K562 (cell line): ENCODE measurements at regions not wholly inside any gene's neighbourhood (a gene's known extent, or its start where the extent isn't known, plus 50 kb on each side); places are given as distances from the start of the nearest gene placed in this dataset.

ENCODE experiments used
- BRD9 ChIP-seq: fragments of 450-650 bp; IDR thresholded peaks from 2 replicates; pipeline ENCODE4 v1.6.1; 2018; ENCODE audit warnings: low read depth; ENCODE audit not compliant: partially characterized antibody
- CREM ChIP-seq: IDR thresholded peaks from 2 replicates; pipeline ENCODE4 v1.6.1; 2014; ENCODE audit warnings: antibody characterized with exemption, low read depth
- CTCFL ChIP-seq: IDR thresholded peaks from 2 replicates; pipeline ENCODE4 v1.6.1; 2011; ENCODE audit warnings: borderline replicate concordance, low read depth, mild to moderate bottlenecking, moderate library complexity, low read length; ENCODE audit not compliant: insufficient read depth, poor library complexity, severe bottlenecking
- DEAF1 ChIP-seq: fragments of 450-650 bp; formaldehyde crosslinking; IDR thresholded peaks from 2 replicates; pipeline ENCODE4 v1.4.0; 2020; ENCODE audit warnings: mild to moderate bottlenecking, moderate library complexity
- FOXK1 ChIP-seq: sonication (generic); formaldehyde crosslinking; IDR thresholded peaks from 2 replicates; pipeline ENCODE4 v1.8.0; 2022; ENCODE audit warnings: missing genetic modification reagents, mild to moderate bottlenecking, borderline replicate concordance
- GTF3C2 ChIP-seq: IDR thresholded peaks from 3 replicates; pipeline ENCODE4 v1.6.1; 2011; ENCODE audit warnings: borderline replicate concordance, mild to moderate bottlenecking, moderate library complexity; ENCODE audit not compliant: insufficient read length; ENCODE audit errors: extremely low read depth
- PHTF2 ChIP-seq: fragments of 250-450 bp; sonication (Bioruptor Pico); IDR thresholded peaks from 2 replicates; pipeline ENCODE4 v1.5.0; 2021; ENCODE audit warnings: mild to moderate bottlenecking
- POLR2AphosphoS2 ChIP-seq: IDR thresholded peaks from 2 replicates; pipeline ENCODE4 v1.6.1; 2012; ENCODE audit warnings: low read length, improper control_type of control experiment
- POU5F1 ChIP-seq: fragments of 150-350 bp; IDR thresholded peaks from 2 replicates; pipeline ENCODE4 v1.6.1; 2014; ENCODE audit warnings: borderline replicate concordance, low read length, low read depth, mild to moderate bottlenecking; ENCODE audit not compliant: partially characterized antibody
- RHOXF2B ChIP-seq: fragments of 250-450 bp; sonication (Bioruptor Pico); conservative IDR thresholded peaks from 2 replicates; pipeline ENCODE4 v1.5.1; 2021
- ZKSCAN3 ChIP-seq: fragments of 250-450 bp; sonication (Bioruptor Pico); IDR thresholded peaks from 2 replicates; pipeline ENCODE4 v1.4.0; 2020
- ZNF395 ChIP-seq: fragments of 200-800 bp; sonication (Bioruptor generic); IDR thresholded peaks from 2 replicates; pipeline ENCODE4 v1.6.1; 2017; ENCODE audit warnings: missing genetic modification characterization, missing compliant biosample characterization
- ZNF780A ChIP-seq: fragments of 250-450 bp; sonication (Bioruptor Pico); IDR thresholded peaks from 2 replicates; pipeline ENCODE4 v1.5.0; 2021; ENCODE audit warnings: mild to moderate bottlenecking

GRCh38 chr12:74111688-74112360, 425.8 kb upstream of the ATXN7L3B start (continued):
- TF ChIP-seq GTF3C2, result no peak
- no peak for TF ChIP-seq DEAF1 (CRISPR knock-in tag)
- no peak for TF ChIP-seq RHOXF2B
- no peak for TF ChIP-seq FOXK1 (CRISPR knock-in tag)
- TF ChIP-seq BRD9, result no peak
- TF ChIP-seq ZNF395 (CRISPR knock-in tag), result no peak
- no peak for TF ChIP-seq POLR2AphosphoS2
- TF ChIP-seq CREM, result 0 out of 2 replicates have a peak, but pooled peaks have one; percentile 19
- TF ChIP-seq POU5F1, result no peak
- no peak for TF ChIP-seq ZNF780A (CRISPR knock-in tag)
- TF ChIP-seq CTCFL, result peak; percentile 13
- TF ChIP-seq PHTF2, result no peak
- no peak for TF ChIP-seq ZKSCAN3 (CRISPR knock-in tag)
